Glutamatergic neuron (in vitro differentiated cells): ENCODE measurements at regions not wholly inside any gene's neighbourhood (a gene's known extent, or its start where the extent isn't known, plus 50 kb on each side); places are given as distances from the start of the nearest gene placed in this dataset.

Experiments
- DNase-seq: peaks from one replicate; pipeline ENCODE4 v3.0.0; 2022
- H3K27ac Mint-ChIP-seq: one replicate; pipeline ENCODE4 v1.8.0; 2020; ENCODE audit warnings: mild to moderate bottlenecking, mixed read lengths, inconsistent platforms; ENCODE audit not compliant: unreplicated experiment
- H3K27me3 Mint-ChIP-seq: one replicate; pipeline ENCODE4 v1.8.0; 2020; ENCODE audit warnings: mild to moderate bottlenecking, moderate library complexity, mixed read lengths, inconsistent platforms; ENCODE audit not compliant: unreplicated experiment
- H3K36me3 Mint-ChIP-seq: one replicate; pipeline ENCODE4 v1.8.0; 2020; ENCODE audit warnings: mild to moderate bottlenecking, mixed read lengths, inconsistent platforms; ENCODE audit not compliant: unreplicated experiment
- H3K4me1 Mint-ChIP-seq: one replicate; pipeline ENCODE4 v1.8.0; 2020; ENCODE audit warnings: mild to moderate bottlenecking, low read depth, mixed read lengths, inconsistent platforms; ENCODE audit not compliant: unreplicated experiment
- H3K4me3 Mint-ChIP-seq: one replicate; pipeline ENCODE4 v1.8.0; 2020; ENCODE audit warnings: mild to moderate bottlenecking, mixed read lengths, inconsistent platforms; ENCODE audit not compliant: unreplicated experiment
- H3K9me3 Mint-ChIP-seq: one replicate; pipeline ENCODE4 v1.8.0; 2020; ENCODE audit warnings: mild to moderate bottlenecking, moderate library complexity, mixed read lengths, inconsistent platforms; ENCODE audit not compliant: unreplicated experiment
- CTCF ChIP-seq: fragments of 200-600 bp; sonication (generic); IDR thresholded peaks from one replicate; pipeline ENCODE4 v1.5.0; 2021; ENCODE audit not compliant: partially characterized antibody, unreplicated experiment

- TF ChIP-seq CTCF, result no peak
- DNase-seq, result no peak
- no peaks in the 10 kb centered on the region for H3K4me1 Mint-ChIP-seq
- no peaks in the 10 kb centered on the region for H3K36me3 Mint-ChIP-seq
- no peaks in the 10 kb centered on the region for H3K27me3 Mint-ChIP-seq
- no peak overlapping the region for H3K4me3 Mint-ChIP-seq
- H3K27ac Mint-ChIP-seq, result no peak overlapping the region
- no peaks in the 10 kb centered on the region for H3K9me3 Mint-ChIP-seq
Measured at GRCh38 chr20:52402950-52403349, 211.4 kb upstream of the ZFP64 start.

GRCh38 chr20:52402514-52402913 lies 210.9 kb upstream of the ZFP64 start:
- H3K36me3 Mint-ChIP-seq, result no peaks in the 10 kb centered on the region
- no peaks in the 10 kb centered on the region for H3K9me3 Mint-ChIP-seq
- DNase-seq, result no peak
- no peaks in the 10 kb centered on the region for H3K4me1 Mint-ChIP-seq
- H3K4me3 Mint-ChIP-seq, result no peak overlapping the region
- no peak for TF ChIP-seq CTCF
- no peak overlapping the region for H3K27ac Mint-ChIP-seq
- no peaks in the 10 kb centered on the region for H3K27me3 Mint-ChIP-seq

GRCh38 chr20:52401431-52401830 lies 209.9 kb upstream of the ZFP64 start:
- DNase-seq, result no peak
- no peaks in the 10 kb centered on the region for H3K36me3 Mint-ChIP-seq
- no peak overlapping the region for H3K27ac Mint-ChIP-seq
- no peak overlapping the region for H3K4me3 Mint-ChIP-seq
- no peak for TF ChIP-seq CTCF
- H3K4me1 Mint-ChIP-seq, result no peaks in the 10 kb centered on the region
- no peaks in the 10 kb centered on the region for H3K27me3 Mint-ChIP-seq
- no peaks in the 10 kb centered on the region for H3K9me3 Mint-ChIP-seq

- no peak overlapping the region for H3K4me3 Mint-ChIP-seq
- no peak overlapping the region for H3K27ac Mint-ChIP-seq
Measured at GRCh38 chr20:52399352-52399751, 207.8 kb upstream of the ZFP64 start.

GRCh38 chr20:52389606-52390005 lies 198.0 kb upstream of the ZFP64 start:
- no peaks in the 10 kb centered on the region for H3K27me3 Mint-ChIP-seq
- H3K36me3 Mint-ChIP-seq, result peaks cover 4% of the 10 kb centered on the region
- no peak overlapping the region for H3K4me3 Mint-ChIP-seq
- DNase-seq, result no peak
- H3K4me1 Mint-ChIP-seq, result no peaks in the 10 kb centered on the region
- no peak for TF ChIP-seq CTCF
- no peaks in the 10 kb centered on the region for H3K9me3 Mint-ChIP-seq
- H3K27ac Mint-ChIP-seq, result no peak overlapping the region

More at GRCh38 chr20:52399352-52399751, 207.8 kb upstream of the ZFP64 start:
- no peaks in the 10 kb centered on the region for H3K36me3 Mint-ChIP-seq
- no peaks in the 10 kb centered on the region for H3K4me1 Mint-ChIP-seq
- H3K27me3 Mint-ChIP-seq, result no peaks in the 10 kb centered on the region
- DNase-seq, result no peak
- H3K9me3 Mint-ChIP-seq, result no peaks in the 10 kb centered on the region
- TF ChIP-seq CTCF, result no peak
